Right lobe of liver (tissue), 4 donors: ENCODE measurements at regions not wholly inside any gene's neighbourhood (a gene's known extent, or its start where the extent isn't known, plus 50 kb on each side); places are given as distances from the start of the nearest gene placed in this dataset.

Experiments used
- POLR2A ChIP-seq: fragments of 450-650 bp; IDR thresholded peaks from one replicate; pipeline ENCODE4 v1.6.1; 2017; ENCODE audit warnings: antibody characterized with exemption, mild to moderate bottlenecking
- TF ChIP-seq, protein P1 (sequence below), 4 donors: fragments of 200-600 bp in 3 of 4; fragments of 450-650 bp in 1 of 4; IDR thresholded peaks; one replicate each; pipeline versions ENCODE4 v1.5.1 to v1.8.0; 2016 to 2022; ENCODE audit warnings: antibody characterized with exemption in 4 of 4, mild to moderate bottlenecking in 2 of 4
- donor health status: DM: no; HTN: no; CAD: no.
- donor health status: DM: no; HTN: no; CAD: no.
- donor health status: DM: no; HTN: yes; CAD: no.

GRCh38 chr3:107250221-107250620 lies 127.0 kb upstream of the CCDC54 start:
- TF ChIP-seq, protein P1, sequence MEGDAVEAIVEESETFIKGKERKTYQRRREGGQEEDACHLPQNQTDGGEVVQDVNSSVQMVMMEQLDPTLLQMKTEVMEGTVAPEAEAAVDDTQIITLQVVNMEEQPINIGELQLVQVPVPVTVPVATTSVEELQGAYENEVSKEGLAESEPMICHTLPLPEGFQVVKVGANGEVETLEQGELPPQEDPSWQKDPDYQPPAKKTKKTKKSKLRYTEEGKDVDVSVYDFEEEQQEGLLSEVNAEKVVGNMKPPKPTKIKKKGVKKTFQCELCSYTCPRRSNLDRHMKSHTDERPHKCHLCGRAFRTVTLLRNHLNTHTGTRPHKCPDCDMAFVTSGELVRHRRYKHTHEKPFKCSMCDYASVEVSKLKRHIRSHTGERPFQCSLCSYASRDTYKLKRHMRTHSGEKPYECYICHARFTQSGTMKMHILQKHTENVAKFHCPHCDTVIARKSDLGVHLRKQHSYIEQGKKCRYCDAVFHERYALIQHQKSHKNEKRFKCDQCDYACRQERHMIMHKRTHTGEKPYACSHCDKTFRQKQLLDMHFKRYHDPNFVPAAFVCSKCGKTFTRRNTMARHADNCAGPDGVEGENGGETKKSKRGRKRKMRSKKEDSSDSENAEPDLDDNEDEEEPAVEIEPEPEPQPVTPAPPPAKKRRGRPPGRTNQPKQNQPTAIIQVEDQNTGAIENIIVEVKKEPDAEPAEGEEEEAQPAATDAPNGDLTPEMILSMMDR (IDR thresholded peaks at IDR 0.05): no peak
- TF ChIP-seq POLR2A: no peak
